ENCODE measurements at regions not wholly inside any gene's neighbourhood (a gene's known extent, or its start where the extent isn't known, plus 50 kb on each side); places are given as distances from the start of the nearest gene placed in this dataset.

- Histone ChIP-seq H3K4me3 (ENCODE audit: low read depth, low read length) (no peak overlapping the region), H3K36me3 (ENCODE audit: insufficient read depth) (no peaks in the 10 kb centered on the region), H3K4me1 (ENCODE audit: insufficient read depth) (no peaks in the 10 kb centered on the region), H3K27ac (ENCODE audit: low read depth) (no peak overlapping the region)
- no peak for DNase-seq (ENCODE audit: extremely low spot score)
- WGBS = 98% methylated on average over 3 of the region's 3 CpGs
Observed at GRCh38 chr2:9156483-9156882, 50.1 kb upstream of the ASAP2 start.

- 99% methylated on average over 2 of the region's 2 CpGs for WGBS
- no peak overlapping the region for H3K27ac ChIP-seq (ENCODE audit: low read depth)
- H3K36me3 ChIP-seq (ENCODE audit: insufficient read depth) = no peaks in the 10 kb centered on the region
- DNase-seq (ENCODE audit: extremely low spot score) = no peak
- H3K4me1 ChIP-seq (ENCODE audit: insufficient read depth) = no peaks in the 10 kb centered on the region
- no peak overlapping the region for H3K4me3 ChIP-seq (ENCODE audit: low read depth, low read length)
Observed at GRCh38 chr2:9154061-9154460, 52.6 kb upstream of the ASAP2 start.

GRCh38 chr2:9153643-9153980, 53.0 kb upstream of the ASAP2 start:
- H3K4me1 ChIP-seq (ENCODE audit: insufficient read depth) = no peaks in the 10 kb centered on the region
- 83% methylated on average over 4 of the region's 4 CpGs for WGBS
- DNase-seq (ENCODE audit: extremely low spot score) = no peak
- no peak overlapping the region for H3K4me3 ChIP-seq (ENCODE audit: low read depth, low read length)
- H3K36me3 ChIP-seq (ENCODE audit: insufficient read depth) = no peaks in the 10 kb centered on the region
- H3K27ac ChIP-seq (ENCODE audit: low read depth) = no peak overlapping the region

GRCh38 chr2:9152975-9153642, 53.5 kb upstream of the ASAP2 start:
- no peak for DNase-seq (ENCODE audit: extremely low spot score)

GRCh38 chr2:9150906-9151305, 55.7 kb upstream of the ASAP2 start:
- 95% methylated on average over 13 of the region's 13 CpGs for WGBS
- Histone ChIP-seq H3K4me3 (ENCODE audit: low read depth, low read length) (no peak overlapping the region), H3K36me3 (ENCODE audit: insufficient read depth) (no peaks in the 10 kb centered on the region), H3K27ac (ENCODE audit: low read depth) (no peak overlapping the region), H3K4me1 (ENCODE audit: insufficient read depth) (no peaks in the 10 kb centered on the region)
- DNase-seq (ENCODE audit: extremely low spot score) = no peak

More at GRCh38 chr2:9152975-9153642, 53.5 kb upstream of the ASAP2 start:
- no peak overlapping the region for H3K27ac ChIP-seq (ENCODE audit: low read depth)
- no peak overlapping the region for H3K4me3 ChIP-seq (ENCODE audit: low read depth, low read length)
- WGBS = 20% methylated on average over 17 of the region's 17 CpGs
- no peaks in the 10 kb centered on the region for H3K4me1 ChIP-seq (ENCODE audit: insufficient read depth)
- H3K36me3 ChIP-seq (ENCODE audit: insufficient read depth) = no peaks in the 10 kb centered on the region

GRCh38 chr2:9150568-9150900, 56.1 kb upstream of the ASAP2 start:
- WGBS = 82% methylated on average over 7 of the region's 7 CpGs
- H3K36me3 ChIP-seq (ENCODE audit: insufficient read depth) = no peaks in the 10 kb centered on the region

GRCh38 chr2:9149726-9150567, 56.7 kb upstream of the ASAP2 start:
- H3K4me3 ChIP-seq (ENCODE audit: low read depth, low read length) = no peak overlapping the region
- H3K4me1 ChIP-seq (ENCODE audit: insufficient read depth) = no peaks in the 10 kb centered on the region
- no peak for DNase-seq (ENCODE audit: extremely low spot score)
- H3K36me3 ChIP-seq (ENCODE audit: insufficient read depth) = no peaks in the 10 kb centered on the region
- H3K27ac ChIP-seq (ENCODE audit: low read depth) = no peak overlapping the region
- 91% methylated on average over 20 of the region's 20 CpGs for WGBS

More at GRCh38 chr2:9150568-9150900, 56.1 kb upstream of the ASAP2 start:
- no peak for DNase-seq (ENCODE audit: extremely low spot score)
- no peak overlapping the region for H3K27ac ChIP-seq (ENCODE audit: low read depth)
- no peak overlapping the region for H3K4me3 ChIP-seq (ENCODE audit: low read depth, low read length)
- H3K4me1 ChIP-seq (ENCODE audit: insufficient read depth) = no peaks in the 10 kb centered on the region

- Histone ChIP-seq H3K4me1 (ENCODE audit: insufficient read depth) (no peaks in the 10 kb centered on the region), H3K36me3 (ENCODE audit: insufficient read depth) (no peaks in the 10 kb centered on the region), H3K4me3 (ENCODE audit: low read depth, low read length) (no peak overlapping the region), H3K27ac (ENCODE audit: low read depth) (no peak overlapping the region)
- no peak for DNase-seq (ENCODE audit: extremely low spot score)
- WGBS = 88% methylated on average over 5 of the region's 5 CpGs
Observed at GRCh38 chr2:9149388-9149660, 57.3 kb upstream of the ASAP2 start.

GRCh38 chr2:9146646-9147045, 60.0 kb upstream of the ASAP2 start:
- Histone ChIP-seq H3K4me1 (ENCODE audit: insufficient read depth) (no peaks in the 10 kb centered on the region), H3K36me3 (ENCODE audit: insufficient read depth) (no peaks in the 10 kb centered on the region), H3K4me3 (ENCODE audit: low read depth, low read length) (no peak overlapping the region), H3K27ac (ENCODE audit: low read depth) (no peak overlapping the region)
- 92% methylated on average over 6 of the region's 6 CpGs for WGBS
- no peak for DNase-seq (ENCODE audit: extremely low spot score)

GRCh38 chr2:9145752-9146430, 60.7 kb upstream of the ASAP2 start:
- WGBS = 85% methylated on average over 28 of the region's 28 CpGs
- Histone ChIP-seq H3K4me3 (ENCODE audit: low read depth, low read length) (no peak overlapping the region), H3K27ac (ENCODE audit: low read depth) (no peak overlapping the region), H3K36me3 (ENCODE audit: insufficient read depth) (no peaks in the 10 kb centered on the region), H3K4me1 (ENCODE audit: insufficient read depth) (no peaks in the 10 kb centered on the region)
- DNase-seq (ENCODE audit: extremely low spot score) = no peak

GRCh38 chr2:9145109-9145751, 61.4 kb upstream of the ASAP2 start:
- no peak for DNase-seq (ENCODE audit: extremely low spot score)
- no peaks in the 10 kb centered on the region for H3K4me1 ChIP-seq (ENCODE audit: insufficient read depth)
- H3K27ac ChIP-seq (ENCODE audit: low read depth) = no peak overlapping the region
- H3K36me3 ChIP-seq (ENCODE audit: insufficient read depth) = no peaks in the 10 kb centered on the region
- 73% methylated on average over 13 of the region's 13 CpGs for WGBS
- H3K4me3 ChIP-seq (ENCODE audit: low read depth, low read length) = no peak overlapping the region

GRCh38 chr2:9144617-9145016, 62.0 kb upstream of the ASAP2 start:
- no peaks in the 10 kb centered on the region for H3K36me3 ChIP-seq (ENCODE audit: insufficient read depth)
- no peak overlapping the region for H3K27ac ChIP-seq (ENCODE audit: low read depth)
- H3K4me1 ChIP-seq (ENCODE audit: insufficient read depth) = no peaks in the 10 kb centered on the region
- no peak overlapping the region for H3K4me3 ChIP-seq (ENCODE audit: low read depth, low read length)
- no peak for DNase-seq (ENCODE audit: extremely low spot score)
- WGBS = 88% methylated on average over 5 of the region's 5 CpGs

GRCh38 chr2:9144046-9144445, 62.6 kb upstream of the ASAP2 start:
- DNase-seq (ENCODE audit: extremely low spot score) = no peak
- no peaks in the 10 kb centered on the region for H3K36me3 ChIP-seq (ENCODE audit: insufficient read depth)
- H3K4me1 ChIP-seq (ENCODE audit: insufficient read depth) = no peaks in the 10 kb centered on the region
- 95% methylated on average over 1 of the region's 1 CpG for WGBS
- H3K4me3 ChIP-seq (ENCODE audit: low read depth, low read length) = no peak overlapping the region
- no peak overlapping the region for H3K27ac ChIP-seq (ENCODE audit: low read depth)

Data from urinary bladder (tissue), 3 donors.